Neuron (in vitro differentiated cells): ENCODE measurements at regions not wholly inside any gene's neighbourhood (a gene's known extent, or its start where the extent isn't known, plus 50 kb on each side); places are given as distances from the start of the nearest gene placed in this dataset.
A peak's percentile ranks its signal among the peaks of the same experiment; 100 is the strongest.
"Not testable (repeated sequence)": the region's sequence is repeated elsewhere in the genome, so short reads cannot be mapped to it uniquely, and the experiment has no call there.

Source experiments
- H2AFZ ChIP-seq: one replicate; pipeline ENCODE4 v1.6.1; 2013; ENCODE audit warnings: low read depth, mild to moderate bottlenecking, inconsistent platforms, low read length, moderate library complexity
- H3K27me3 ChIP-seq: one replicate; pipeline ENCODE4 v1.6.1; 2013; ENCODE audit warnings: low read length; ENCODE audit not compliant: insufficient read depth
- H3K36me3 ChIP-seq: one replicate; pipeline ENCODE4 v1.6.1; 2013; ENCODE audit warnings: low read length; ENCODE audit not compliant: insufficient read depth
- H3K4me1 ChIP-seq: one replicate; pipeline ENCODE4 v1.6.1; 2013; ENCODE audit warnings: low read length; ENCODE audit not compliant: insufficient read depth
- H3K4me3 ChIP-seq: 2 replicates; pipeline ENCODE4 v1.5.1; 2013; ENCODE audit warnings: mild to moderate bottlenecking, low read length, moderate library complexity
- H3K9me3 ChIP-seq: one replicate; pipeline ENCODE4 v1.6.1; 2013; ENCODE audit warnings: low read length

DNA sequence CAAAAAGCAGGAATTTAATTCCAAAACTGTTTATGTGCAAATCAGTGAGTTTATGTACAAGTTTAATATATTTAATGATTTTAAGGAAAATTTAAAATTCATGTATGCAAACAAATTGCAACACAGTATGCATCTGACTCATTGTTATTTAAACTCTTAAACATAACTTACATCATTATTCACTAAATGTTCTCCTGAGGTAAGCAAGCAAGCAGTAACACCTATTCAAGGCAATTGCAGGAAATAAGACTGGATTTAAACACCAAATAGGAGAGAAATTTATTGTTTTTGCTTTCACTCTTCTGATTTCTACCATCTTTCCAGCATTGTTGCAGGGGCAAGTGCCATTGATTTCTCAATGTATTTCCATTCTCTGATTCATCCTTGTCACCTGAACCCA lies 239.5 kb downstream of the TFAP2A start:
- no peak overlapping the region for H2AFZ ChIP-seq
- no peaks in the 10 kb centered on the region for H3K36me3 ChIP-seq
- no peaks in the 10 kb centered on the region for H3K4me1 ChIP-seq
- H3K27me3 ChIP-seq, result no peaks in the 10 kb centered on the region
- no peak overlapping the region for H3K4me3 ChIP-seq
- no peaks in the 10 kb centered on the region for H3K9me3 ChIP-seq

GRCh38 chr6:10174761-10175160 lies 240.1 kb downstream of the TFAP2A start:
- Histone ChIP-seq H3K4me3 (no peak overlapping the region), H3K27me3 (no peaks in the 10 kb centered on the region), H3K9me3 (no peaks in the 10 kb centered on the region), H3K4me1 (no peaks in the 10 kb centered on the region), H3K36me3 (no peaks in the 10 kb centered on the region), H2AFZ (no peak overlapping the region)

- Histone ChIP-seq H3K4me3 (no peak overlapping the region), H3K4me1 (no peaks in the 10 kb centered on the region), H2AFZ (no peak overlapping the region), H3K9me3 (no peaks in the 10 kb centered on the region), H3K27me3 (no peaks in the 10 kb centered on the region), H3K36me3 (no peaks in the 10 kb centered on the region)
These were observed 240.8 kb downstream of the TFAP2A start for GRCh38 chr6:10174056-10174455.

DNA sequence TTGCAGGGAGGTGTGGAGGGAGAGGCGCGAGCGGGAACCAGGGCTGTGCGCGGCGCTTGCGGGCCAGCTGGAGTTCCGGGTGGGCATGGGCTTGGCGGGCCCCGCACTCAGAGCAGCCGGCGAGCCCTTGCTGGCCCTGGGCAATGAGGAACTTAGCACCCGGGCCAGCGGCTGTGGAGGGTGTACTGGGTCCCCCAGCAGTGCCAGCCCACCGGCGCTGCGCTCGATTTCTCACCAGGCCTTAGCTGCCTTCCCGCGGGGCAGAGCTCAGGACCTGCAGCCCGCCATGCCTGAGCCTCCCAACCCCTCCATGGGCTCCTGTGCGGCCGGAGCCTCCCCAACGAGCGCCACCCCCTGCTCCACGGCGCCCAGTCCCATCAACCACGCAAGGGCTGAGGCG lies 243.2 kb downstream of the TFAP2A start:
- H3K36me3 ChIP-seq, H2AFZ ChIP-seq, H3K4me3 ChIP-seq, H3K9me3 ChIP-seq, H3K4me1 ChIP-seq, H3K27me3 ChIP-seq: not testable (repeated sequence)

DNA sequence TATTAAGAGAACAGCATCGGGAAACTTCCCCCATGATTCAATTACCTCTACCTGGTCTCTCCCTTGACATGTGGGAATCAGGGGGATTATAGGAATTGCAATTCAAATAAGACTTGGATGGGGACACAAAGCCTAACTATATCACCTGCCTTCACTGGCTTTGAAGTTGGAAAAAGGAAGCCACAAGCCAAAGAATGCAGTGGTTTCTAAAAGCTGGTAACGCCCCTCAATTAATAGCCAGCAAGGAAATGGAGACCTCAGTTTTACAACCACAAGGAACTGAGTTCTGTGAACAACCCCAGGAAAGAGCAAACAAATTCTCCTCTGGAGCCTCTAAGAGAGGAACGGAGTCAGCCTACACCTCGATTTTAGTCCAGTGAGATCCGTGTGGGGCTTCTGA lies 244.1 kb downstream of the TFAP2A start:
- no peaks in the 10 kb centered on the region for H3K36me3 ChIP-seq

GRCh38 chr6:10166031-10166430 lies 248.8 kb downstream of the TFAP2A start:
- Histone ChIP-seq H3K36me3 (no peaks in the 10 kb centered on the region), H3K4me3 (no peak overlapping the region), H3K9me3 (no peaks in the 10 kb centered on the region), H3K27me3 (no peaks in the 10 kb centered on the region), H2AFZ (no peak overlapping the region), H3K4me1 (no peaks in the 10 kb centered on the region)

More for the DNA sequence above, 244.1 kb downstream of the TFAP2A start:
- Histone ChIP-seq H2AFZ (no peak overlapping the region), H3K4me1 (no peaks in the 10 kb centered on the region), H3K4me3 (no peak overlapping the region), H3K9me3 (no peaks in the 10 kb centered on the region), H3K27me3 (no peaks in the 10 kb centered on the region)

GRCh38 chr6:10163203-10163962 lies 251.5 kb downstream of the TFAP2A start:
- H3K4me1 ChIP-seq, result no peaks in the 10 kb centered on the region
- H3K4me3 ChIP-seq, result no peak overlapping the region
- no peaks in the 10 kb centered on the region for H3K36me3 ChIP-seq
- no peaks in the 10 kb centered on the region for H3K9me3 ChIP-seq
- H3K27me3 ChIP-seq, result no peaks in the 10 kb centered on the region
- H2AFZ ChIP-seq, result no peak overlapping the region

DNA sequence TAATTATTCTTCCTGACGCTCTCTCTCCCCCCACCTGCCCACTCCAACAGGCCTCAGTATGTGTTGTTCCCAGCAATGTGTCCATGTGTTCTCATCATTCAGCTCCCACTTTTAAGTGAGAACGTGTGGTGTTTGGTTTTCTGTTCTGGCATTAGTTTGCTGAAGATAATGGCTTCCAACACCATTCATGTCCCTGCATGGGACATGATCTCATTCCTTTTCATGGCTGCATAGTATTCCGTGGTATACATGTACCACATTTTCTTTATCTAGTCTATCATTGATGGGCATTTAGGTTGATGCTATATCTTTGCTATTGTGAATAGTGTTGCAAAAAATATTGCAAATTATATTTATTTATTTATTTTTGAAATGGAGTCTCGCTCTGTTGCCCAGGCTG lies 258.0 kb downstream of the TFAP2A start:
- Histone ChIP-seq H3K4me3 (no peak overlapping the region), H3K36me3 (no peaks in the 10 kb centered on the region), H3K4me1 (no peaks in the 10 kb centered on the region), H3K27me3 (no peaks in the 10 kb centered on the region), H2AFZ (no peak overlapping the region), H3K9me3 (no peaks in the 10 kb centered on the region)

DNA sequence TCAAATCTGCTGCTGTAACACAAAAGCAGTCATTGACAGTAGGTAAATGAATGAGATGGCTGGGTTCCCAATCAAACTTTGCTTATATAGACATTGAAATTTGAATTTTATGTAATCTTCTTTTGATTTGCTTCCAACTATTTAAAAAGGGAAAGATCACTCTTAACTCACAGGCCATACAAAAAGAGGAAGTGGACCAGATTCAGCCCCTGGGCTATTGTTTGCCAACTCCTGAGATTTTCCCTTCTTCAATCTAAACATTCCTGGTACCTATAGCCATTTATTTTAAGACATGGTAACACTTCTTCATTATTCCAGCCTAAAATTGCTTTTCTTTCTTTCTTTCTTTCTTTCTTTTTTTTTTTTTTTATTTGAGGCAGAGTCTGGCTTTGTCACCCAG lies 260.6 kb downstream of the TFAP2A start:
- no peaks in the 10 kb centered on the region for H3K9me3 ChIP-seq
- H3K4me3 ChIP-seq, result no peak overlapping the region
- H3K36me3 ChIP-seq, result no peaks in the 10 kb centered on the region
- H2AFZ ChIP-seq, result no peak overlapping the region
- no peaks in the 10 kb centered on the region for H3K4me1 ChIP-seq
- no peaks in the 10 kb centered on the region for H3K27me3 ChIP-seq

DNA sequence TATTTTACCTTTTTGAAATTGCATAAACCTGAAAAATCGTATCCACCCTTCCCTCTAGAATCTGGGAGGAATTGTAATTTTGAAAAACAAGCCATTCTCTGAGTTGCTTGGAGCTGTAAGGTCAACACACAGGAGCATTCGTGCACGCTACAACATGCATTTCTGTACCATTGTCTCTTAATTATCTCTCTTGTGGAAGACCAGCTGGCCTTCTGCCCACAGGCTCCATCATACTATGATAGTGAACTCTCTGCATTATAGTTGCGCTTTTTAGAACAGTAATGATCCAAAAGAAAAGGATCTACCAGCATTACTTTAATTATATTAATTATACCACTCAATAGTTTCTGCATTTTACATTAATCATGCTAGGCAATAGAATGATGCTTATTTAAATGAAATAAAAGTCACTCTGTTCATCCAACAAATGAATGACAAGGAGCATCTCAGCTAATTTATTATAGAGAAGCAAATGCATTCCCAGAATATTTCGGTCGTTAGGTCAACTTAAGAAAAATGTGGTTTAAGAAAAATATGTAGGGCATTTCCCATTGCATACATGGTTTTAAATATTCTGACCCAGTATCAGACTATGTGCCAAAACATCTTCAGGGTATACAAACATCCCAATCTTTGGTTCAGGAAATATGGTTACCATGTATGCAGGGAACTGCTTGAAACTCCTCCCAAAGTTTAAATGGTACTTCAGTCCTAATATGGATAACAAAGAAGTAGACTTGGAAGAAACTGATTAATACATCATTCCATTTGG lies 263.5 kb downstream of the TFAP2A start:
- Histone ChIP-seq H2AFZ (no peak overlapping the region), H3K9me3 (no peaks in the 10 kb centered on the region), H3K36me3 (no peaks in the 10 kb centered on the region), H3K27me3 (no peaks in the 10 kb centered on the region), H3K4me3 (no peak overlapping the region), H3K4me1 (no peaks in the 10 kb centered on the region)

DNA sequence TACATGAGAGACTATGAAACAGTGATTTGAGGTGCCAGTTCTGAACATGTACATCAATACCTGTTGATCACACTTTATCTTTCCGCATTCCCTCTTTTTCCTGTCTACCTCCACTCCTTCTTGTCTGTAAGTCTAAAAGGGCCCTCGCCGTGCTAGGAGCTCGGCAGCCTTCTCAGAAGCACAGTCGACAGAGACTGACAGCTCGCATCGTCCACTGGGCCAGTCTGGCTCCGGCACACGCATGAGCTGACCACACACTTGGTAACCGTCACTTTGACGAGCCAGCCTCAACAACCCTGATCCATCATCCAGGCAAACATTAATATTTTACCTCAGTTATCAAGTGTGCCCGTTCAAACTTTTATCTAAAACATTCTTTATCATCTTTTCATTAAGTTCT lies 265.3 kb downstream of the TFAP2A start:
- H3K9me3 ChIP-seq, result no peaks in the 10 kb centered on the region
- H3K4me1 ChIP-seq, result no peaks in the 10 kb centered on the region
- H2AFZ ChIP-seq, result no peak overlapping the region
- no peaks in the 10 kb centered on the region for H3K36me3 ChIP-seq
- no peak overlapping the region for H3K4me3 ChIP-seq
- no peaks in the 10 kb centered on the region for H3K27me3 ChIP-seq

DNA sequence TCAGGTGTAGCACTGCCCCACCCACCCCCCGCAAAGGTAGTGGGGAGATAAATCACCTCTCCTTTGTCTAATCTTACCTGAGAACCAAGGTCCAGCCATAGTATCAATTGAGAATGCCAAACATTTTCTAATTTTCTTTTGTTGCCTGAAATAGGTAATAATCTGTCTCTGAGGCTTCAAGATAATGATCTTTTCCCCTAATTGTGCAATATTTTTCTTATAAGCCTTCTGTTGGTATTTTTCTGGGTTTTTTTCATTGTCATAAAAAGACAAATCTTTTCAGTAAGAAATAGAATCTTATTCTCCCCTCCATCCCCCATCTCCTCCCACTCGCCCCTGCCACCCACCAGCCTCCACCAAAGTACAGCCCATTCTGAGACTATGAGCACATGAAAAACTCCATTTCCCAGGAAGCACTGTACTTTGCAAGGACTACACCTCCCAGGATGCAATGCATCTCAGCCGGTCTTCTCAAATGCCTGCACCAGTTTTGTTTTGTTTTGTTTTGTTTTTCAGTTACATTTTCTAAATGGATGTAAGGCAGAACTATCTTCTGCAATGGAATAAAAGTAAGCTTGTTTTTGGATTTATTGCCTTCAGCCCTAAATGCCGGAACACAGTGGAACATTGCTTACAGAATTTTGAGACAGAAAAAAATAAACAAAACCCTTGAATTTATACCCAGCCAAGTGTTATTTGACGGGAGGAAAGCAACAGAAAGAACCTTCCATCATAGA lies 268.0 kb downstream of the TFAP2A start:
- no peaks in the 10 kb centered on the region for H3K36me3 ChIP-seq
- no peaks in the 10 kb centered on the region for H3K9me3 ChIP-seq
- no peaks in the 10 kb centered on the region for H3K4me1 ChIP-seq
- peak overlapping the region; percentile 35 for H3K4me3 ChIP-seq
- no peaks in the 10 kb centered on the region for H3K27me3 ChIP-seq
- H2AFZ ChIP-seq, result peak overlapping the region; percentile 86

DNA sequence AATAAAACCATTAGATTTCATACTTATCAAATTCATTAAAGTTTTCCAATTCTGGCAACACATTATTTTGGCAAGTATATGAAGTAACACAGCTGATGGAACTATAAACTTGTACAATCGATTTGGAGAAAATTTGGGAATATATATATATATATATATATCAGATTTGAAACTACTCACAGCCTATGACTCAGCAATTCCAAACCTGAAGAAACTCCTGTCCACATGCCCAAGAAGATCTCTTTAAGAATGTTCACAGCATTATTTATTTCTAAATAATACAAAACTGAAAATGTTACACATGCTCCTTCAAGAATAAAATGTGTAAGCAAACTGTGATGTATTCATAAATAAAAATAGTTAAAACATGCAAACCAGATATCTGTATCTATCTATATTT lies 270.1 kb downstream of the TFAP2A start:
- no peaks in the 10 kb centered on the region for H3K36me3 ChIP-seq
- no peaks in the 10 kb centered on the region for H3K27me3 ChIP-seq
- H3K4me3 ChIP-seq, result no peak overlapping the region
- H2AFZ ChIP-seq, result no peak overlapping the region
- no peaks in the 10 kb centered on the region for H3K9me3 ChIP-seq
- no peaks in the 10 kb centered on the region for H3K4me1 ChIP-seq
